ENCODE measurements at regions not wholly inside any gene's neighbourhood (a gene's known extent, or its start where the extent isn't known, plus 50 kb on each side); places are given as distances from the start of the nearest gene placed in this dataset.

GRCh38 chr2:235295831-235296230 is 198.0 kb upstream of the AGAP1 start:
- intact Hi-C loops (cut with DNase I; ENCODE audit: low total_unique reads), result no loop called here
- no peak for DNase-seq
- no peak for TF ChIP-seq CTCF (IDR thresholded peaks at IDR 0.05)
- TF ChIP-seq POLR2A (IDR thresholded peaks at IDR 0.05), result no peak
- TF ChIP-seq EP300 (IDR thresholded peaks at IDR 0.05; ENCODE audit: low read depth), result no peak
- TF ChIP-seq POLR2AphosphoS5 (IDR thresholded peaks at IDR 0.05), result no peak
- H3K27ac ChIP-seq, result no peak overlapping the region
- no peaks in the 10 kb centered on the region for H3K27me3 ChIP-seq
- in situ Hi-C loops (cut with MboI; ENCODE audit: low pct_ligation_motif_present in 1 of 4, low pct_unique_long_range_greater_than_20kb in 1 of 4, low sequenced_read_pairs in 3 of 4), result no loop called here
- 67 to 84% methylated on average over 4 of the region's 4 CpGs for WGBS, 2 donors (ENCODE audit: low coverage in 1 of 2)
- H3K36me3 ChIP-seq, result no peaks in the 10 kb centered on the region
- no peaks in the 10 kb centered on the region for H3K9me3 ChIP-seq
- H3K4me1 ChIP-seq, result peaks cover 0 to 8% (median 2%) of the 10 kb centered on the region in 4 donors
- H3K4me3 ChIP-seq, result no peak overlapping the region

- in situ Hi-C loops (cut with MboI; ENCODE audit: low pct_ligation_motif_present in 1 of 4, low pct_unique_long_range_greater_than_20kb in 1 of 4, low sequenced_read_pairs in 3 of 4), result no loop called here
- H3K4me3 ChIP-seq, result no peak overlapping the region
- no peaks in the 10 kb centered on the region for H3K4me1 ChIP-seq
- WGBS, 2 donors (ENCODE audit: low coverage in 1 of 2), result 68 to 87% methylated on average over 9 to 16 of the region's 16 CpGs
- H3K27ac ChIP-seq, result no peak overlapping the region
- intact Hi-C loops (cut with DNase I; ENCODE audit: low total_unique reads), result no loop called here
- peaks cover 3% of the 10 kb centered on the region for H3K27me3 ChIP-seq
- H3K36me3 ChIP-seq, result no peaks in the 10 kb centered on the region
- H3K9me3 ChIP-seq, result no peaks in the 10 kb centered on the region
- DNase-seq, result no peak
- no peak for TF ChIP-seq CTCF (IDR thresholded peaks at IDR 0.05)
- TF ChIP-seq POLR2A (IDR thresholded peaks at IDR 0.05), result no peak
- no peak for TF ChIP-seq POLR2AphosphoS5 (IDR thresholded peaks at IDR 0.05)
Observed at GRCh38 chr2:235300368-235301201, 193.3 kb upstream of the AGAP1 start.

DNA sequence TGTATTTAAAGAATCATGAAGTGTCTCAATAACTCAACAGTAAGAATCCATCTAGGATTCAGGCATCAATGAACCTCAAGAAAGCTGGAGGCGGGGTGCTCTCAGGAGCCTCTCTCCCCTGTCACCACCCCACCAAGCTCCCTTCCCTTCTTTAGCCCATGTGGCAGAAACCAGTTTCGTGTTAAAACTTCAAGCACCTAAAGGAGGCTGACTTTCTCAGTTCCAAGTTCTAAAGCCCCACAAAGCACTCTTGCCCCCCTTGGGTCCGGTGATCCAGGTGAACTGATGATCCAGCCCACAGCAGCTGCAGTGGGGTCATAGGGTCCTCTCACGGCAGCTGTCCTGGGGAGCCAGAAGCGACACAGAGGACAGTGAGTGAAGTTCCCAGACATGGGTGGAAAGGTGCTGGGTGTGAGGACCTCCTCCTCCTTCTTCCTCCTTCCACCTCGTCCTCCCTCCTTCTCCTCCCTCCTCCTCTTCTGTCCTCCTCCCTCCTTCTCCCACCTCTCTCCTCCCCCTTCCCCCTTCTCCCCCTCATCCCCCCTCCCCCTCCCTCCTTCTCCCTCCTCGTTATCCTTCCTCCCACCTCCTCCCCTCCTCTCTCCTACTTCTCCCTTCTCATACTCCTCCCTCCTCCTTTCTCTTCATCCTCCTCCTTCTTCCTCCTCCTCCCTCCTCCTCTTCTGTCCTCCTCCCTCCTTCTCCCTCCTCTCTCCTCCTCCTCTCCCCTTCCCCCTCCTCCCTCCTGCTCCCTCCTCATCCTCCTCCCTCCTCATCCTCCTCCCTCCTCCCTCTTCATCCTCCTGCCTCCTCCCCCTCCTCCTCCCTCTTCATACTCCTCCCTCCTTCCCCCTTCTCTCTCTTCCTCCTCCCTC is 192.4 kb upstream of the AGAP1 start:
- no peak overlapping the region for H3K27ac ChIP-seq
- in situ Hi-C loops (cut with MboI; ENCODE audit: low pct_ligation_motif_present in 1 of 4, low pct_unique_long_range_greater_than_20kb in 1 of 4, low sequenced_read_pairs in 3 of 4) (no loop called here), intact Hi-C loops (cut with DNase I; ENCODE audit: low total_unique reads) (no loop called here)
- no peak overlapping the region for H3K4me3 ChIP-seq
- DNase-seq, result no peak
- WGBS, 2 donors (ENCODE audit: low coverage in 1 of 2), result 71 to 100% methylated on average over 2 to 7 of the region's 7 CpGs
- peaks cover 3% of the 10 kb centered on the region for H3K27me3 ChIP-seq
- H3K9me3 ChIP-seq, result no peaks in the 10 kb centered on the region
- H3K36me3 ChIP-seq, result no peaks in the 10 kb centered on the region
- no peaks in the 10 kb centered on the region for H3K4me1 ChIP-seq
- TF ChIP-seq POLR2A (IDR thresholded peaks at IDR 0.05) (no peak), EP300 (IDR thresholded peaks at IDR 0.05; ENCODE audit: low read depth) (no peak), POLR2AphosphoS5 (IDR thresholded peaks at IDR 0.05) (no peak), CTCF (IDR thresholded peaks at IDR 0.05) (no peak)

DNA sequence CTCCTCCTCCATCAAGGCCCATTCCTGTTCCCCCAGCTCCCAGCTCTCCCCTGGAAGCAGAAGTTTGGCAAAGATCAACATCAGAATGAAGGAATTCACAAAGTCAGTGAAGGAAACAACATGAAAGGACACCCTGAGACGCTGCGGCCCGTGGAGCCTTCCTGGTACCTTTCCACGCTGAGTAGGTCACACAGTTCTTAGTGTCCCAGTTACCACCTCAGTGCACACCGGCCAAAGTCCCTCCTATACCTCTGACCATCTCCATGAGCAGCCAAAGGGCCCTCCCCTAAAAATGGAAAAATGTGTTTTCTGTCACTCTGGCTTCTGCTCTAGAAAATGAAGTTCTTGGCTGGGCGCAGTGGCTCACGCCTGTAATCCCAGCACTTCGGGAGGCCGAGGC is 191.6 kb upstream of the AGAP1 start:
- no peak for DNase-seq
- WGBS, 2 donors (ENCODE audit: low coverage in 1 of 2), result 91% methylated on average over 9 of the region's 9 CpGs; no CpG with 5 or more reads in 1 of the 2 donors
- Histone ChIP-seq H3K27me3 (peaks cover 3% of the 10 kb centered on the region), H3K27ac (no peak overlapping the region), H3K36me3 (no peaks in the 10 kb centered on the region), H3K4me3 (no peak overlapping the region), H3K9me3 (no peaks in the 10 kb centered on the region), H3K4me1 (no peaks in the 10 kb centered on the region)
- TF ChIP-seq CTCF (IDR thresholded peaks at IDR 0.05), result no peak
- no peak for TF ChIP-seq POLR2AphosphoS5 (IDR thresholded peaks at IDR 0.05)
- TF ChIP-seq POLR2A (IDR thresholded peaks at IDR 0.05), result no peak
- no peak for TF ChIP-seq EP300 (IDR thresholded peaks at IDR 0.05; ENCODE audit: low read depth)
- intact Hi-C loops (cut with DNase I; ENCODE audit: low total_unique reads) (no loop called here), in situ Hi-C loops (cut with MboI; ENCODE audit: low pct_ligation_motif_present in 1 of 4, low pct_unique_long_range_greater_than_20kb in 1 of 4, low sequenced_read_pairs in 3 of 4) (no loop called here)
